Stimulated activated CD8-positive, alpha-beta memory T cell treated with anti-CD3 and anti-CD28 coated beads, Interleukin-15, amount 100 ng/mL, for 48 hours (primary cell): ENCODE measurements at regions not wholly inside any gene's neighbourhood (a gene's known extent, or its start where the extent isn't known, plus 50 kb on each side); places are given as distances from the start of the nearest gene placed in this dataset.
"Not testable (repeated sequence)": the region's sequence is repeated elsewhere in the genome, so short reads cannot be mapped to it uniquely, and the experiment has no call there.

Experiments used
- DNase-seq, 2 donors: peaks; one replicate each; pipeline ENCODE4 v3.0.0-alpha.2; 2020; ENCODE audit warnings: low read depth in 2 of 2

DNA sequence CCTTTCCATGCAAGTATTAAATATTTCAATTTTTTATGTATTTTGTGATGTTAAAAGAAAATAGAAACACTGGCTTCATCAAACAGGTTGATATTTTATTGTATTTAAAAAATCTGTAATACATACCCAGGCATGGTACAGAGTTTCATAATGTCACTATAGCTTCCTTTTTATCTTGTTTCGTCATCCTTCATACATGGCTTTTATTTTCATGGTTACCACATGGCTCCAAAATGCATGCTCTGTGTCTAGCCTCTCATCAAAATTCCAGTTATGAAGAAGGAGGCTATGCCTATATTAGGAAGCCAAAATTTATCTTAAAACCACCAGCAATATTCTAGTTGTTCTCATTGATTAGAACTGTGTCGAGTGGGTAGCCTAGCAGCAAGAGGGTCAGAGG is 464.8 kb downstream of the BTG1 start:
- DNase-seq = no peak

DNA sequence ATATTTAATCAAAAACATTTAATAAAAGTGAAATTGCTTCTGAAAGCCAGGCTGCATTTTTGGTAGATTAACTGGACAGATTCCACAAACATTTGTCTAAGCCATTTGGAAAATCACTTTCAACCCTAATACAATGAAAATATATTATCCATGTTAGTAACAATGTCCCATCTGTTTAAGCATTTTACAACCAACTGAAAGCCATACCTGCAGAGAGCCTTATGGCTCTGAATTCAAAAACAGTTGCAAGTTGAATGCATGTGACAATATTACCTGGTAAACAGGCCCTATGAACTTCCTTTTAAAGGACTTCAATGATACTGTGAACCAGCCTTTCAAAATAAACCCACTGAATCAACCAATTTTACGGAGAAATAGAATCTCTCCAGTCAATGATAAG is 468.1 kb downstream of the BTG1 start:
- DNase-seq = no peak

DNA sequence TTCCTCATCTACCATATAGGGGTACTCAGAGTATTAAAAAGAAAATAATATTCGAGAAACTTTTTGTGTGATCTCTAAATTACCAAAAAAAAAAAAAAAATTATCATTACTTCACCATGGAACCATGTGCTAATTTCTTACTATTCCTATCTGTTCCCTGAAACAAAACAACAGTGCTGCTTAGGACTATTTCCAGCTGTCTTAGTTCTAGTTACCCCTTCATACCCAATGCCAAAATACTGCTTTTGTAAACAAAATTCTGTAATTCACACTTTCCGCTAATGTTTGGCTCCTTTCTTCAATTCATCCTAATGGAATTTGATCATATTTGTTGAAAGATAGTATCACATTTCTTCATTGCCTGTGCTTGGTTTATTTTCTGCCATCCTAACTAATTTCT is 470.2 kb downstream of the BTG1 start:
- no peak for DNase-seq

DNA sequence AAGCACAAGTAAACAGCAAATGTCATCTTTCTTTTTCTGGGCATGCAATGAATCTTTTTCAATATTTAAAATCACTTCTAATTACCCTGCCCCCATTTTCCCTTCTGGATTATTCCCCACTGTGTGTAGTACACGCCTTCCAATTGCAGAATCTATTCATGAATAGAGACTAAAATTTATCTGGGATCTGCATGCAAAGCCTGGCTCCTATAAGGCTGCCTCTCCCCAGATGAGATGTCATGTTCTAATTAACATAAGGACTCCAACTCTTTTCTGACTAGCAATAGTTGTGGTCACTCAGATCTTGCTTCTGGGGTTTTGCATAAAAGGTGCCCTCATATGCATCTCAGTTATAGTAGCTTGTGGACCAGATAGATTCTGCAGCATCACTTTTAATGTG is 473.5 kb downstream of the BTG1 start:
- DNase-seq = no peak

DNA sequence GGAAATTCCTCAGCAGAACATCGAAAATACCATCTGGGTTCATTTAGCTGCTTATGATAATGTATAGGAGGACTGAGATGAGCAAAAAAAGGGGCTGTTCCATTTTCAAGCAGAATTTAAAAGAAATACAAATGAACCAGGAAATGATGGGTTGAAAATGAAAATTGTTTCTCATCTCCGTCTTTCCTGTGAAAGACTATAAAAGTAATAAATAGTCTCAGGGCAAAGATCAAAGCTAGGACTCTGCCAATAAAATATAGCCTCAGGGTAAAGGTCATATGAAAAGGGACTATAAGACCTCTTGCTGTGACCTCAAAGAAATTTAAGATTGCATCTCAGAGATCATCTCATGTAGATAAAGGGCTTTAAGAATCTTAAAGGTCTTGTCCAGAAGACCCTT is 478.0 kb downstream of the BTG1 start:
- DNase-seq = no peak

DNA sequence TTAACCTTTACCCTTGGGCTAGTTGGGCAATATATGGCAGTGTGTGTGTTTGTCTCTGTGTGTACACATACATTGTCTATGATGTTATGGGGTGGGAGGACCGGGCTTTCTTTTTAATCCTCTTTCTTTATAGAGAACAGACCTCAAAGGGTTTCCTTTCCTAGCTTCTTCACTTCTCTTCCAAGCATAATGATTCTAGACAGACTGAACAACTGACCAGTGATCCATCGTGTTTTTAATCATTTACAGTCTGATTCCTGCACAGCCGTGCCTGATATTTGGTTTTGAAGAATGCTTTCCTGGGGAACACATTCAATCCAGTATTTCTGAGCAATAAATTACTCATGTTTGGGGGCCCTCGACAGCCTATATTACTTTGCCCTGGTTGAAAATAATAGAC is 481.1 kb upstream of the DCN start:
- DNase-seq = no peak

DNA sequence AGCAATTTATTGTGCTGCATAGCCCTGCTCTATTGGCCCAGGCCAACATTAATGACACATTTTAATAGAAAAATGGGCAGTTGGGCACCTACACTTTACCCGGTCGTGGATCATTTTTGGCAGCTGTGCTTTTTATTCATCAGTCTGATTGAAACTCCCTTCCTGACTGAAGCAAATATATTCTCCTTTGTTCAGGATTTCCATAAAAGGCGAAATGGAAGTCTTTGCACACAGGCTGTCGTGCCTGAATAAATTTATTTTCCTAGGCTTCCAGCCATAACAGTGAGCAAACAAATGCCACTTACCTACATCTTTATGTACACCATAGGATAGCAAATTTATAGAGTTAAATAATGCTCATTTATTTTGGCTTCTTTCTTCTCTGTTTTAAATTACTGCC is 480.7 kb upstream of the DCN start:
- DNase-seq = no peak

DNA sequence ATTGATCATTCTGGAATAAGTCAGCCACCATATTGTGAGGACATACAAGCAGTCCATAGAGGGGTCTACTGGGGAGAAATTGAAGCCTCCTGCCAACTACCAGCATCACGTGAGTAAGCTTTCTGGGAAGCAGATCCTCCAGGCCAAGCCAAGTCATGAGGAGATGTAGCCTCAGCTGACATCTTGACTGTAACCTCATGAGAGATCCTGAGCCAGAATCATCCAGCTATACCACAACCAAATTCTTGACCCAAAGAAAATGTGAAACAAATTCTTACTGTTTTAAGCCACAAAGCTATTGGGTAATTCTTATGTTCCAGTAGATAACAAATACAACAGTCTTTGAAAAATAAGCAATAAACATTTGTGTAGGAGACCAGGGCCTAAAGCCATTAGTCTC is 479.4 kb upstream of the DCN start:
- DNase-seq = no peak

DNA sequence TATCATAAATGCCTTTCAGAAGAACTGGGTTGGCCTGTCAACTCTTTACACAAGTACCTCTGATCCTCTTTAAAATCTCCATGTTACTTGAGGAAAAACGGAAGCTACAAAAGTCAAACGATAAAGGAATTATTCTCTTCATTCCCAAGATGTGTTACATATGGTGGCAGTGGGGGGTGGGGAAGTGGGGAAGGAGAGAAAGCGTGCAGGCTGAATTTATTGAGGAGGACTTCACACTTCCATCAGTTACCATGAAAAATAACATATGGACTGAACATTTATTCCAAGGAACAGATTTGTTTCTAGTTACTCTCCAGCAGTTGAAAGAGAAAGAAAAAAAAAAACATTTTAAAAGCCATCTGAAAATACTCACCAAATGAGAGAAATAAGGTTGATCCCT is 474.4 kb upstream of the DCN start:
- DNase-seq = no peak

DNA sequence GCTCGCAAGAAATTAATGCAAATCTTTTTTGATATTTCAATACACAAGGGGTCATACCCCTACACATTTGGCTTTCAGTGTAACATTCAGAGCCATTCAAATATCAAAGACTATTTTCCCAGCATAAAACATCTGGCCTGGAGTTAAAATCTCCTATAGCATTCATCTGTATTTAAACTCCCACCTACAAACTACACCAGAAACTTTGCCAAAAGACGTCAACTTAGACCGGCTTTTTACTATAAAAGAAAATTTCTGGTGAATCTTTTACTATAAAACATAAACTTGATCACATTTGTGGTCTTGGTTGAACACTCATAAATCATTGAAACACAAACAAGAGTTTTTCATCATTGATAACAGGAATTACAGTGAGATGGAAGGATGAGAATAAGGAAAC is 473.3 kb upstream of the DCN start:
- DNase-seq = no peak

DNA sequence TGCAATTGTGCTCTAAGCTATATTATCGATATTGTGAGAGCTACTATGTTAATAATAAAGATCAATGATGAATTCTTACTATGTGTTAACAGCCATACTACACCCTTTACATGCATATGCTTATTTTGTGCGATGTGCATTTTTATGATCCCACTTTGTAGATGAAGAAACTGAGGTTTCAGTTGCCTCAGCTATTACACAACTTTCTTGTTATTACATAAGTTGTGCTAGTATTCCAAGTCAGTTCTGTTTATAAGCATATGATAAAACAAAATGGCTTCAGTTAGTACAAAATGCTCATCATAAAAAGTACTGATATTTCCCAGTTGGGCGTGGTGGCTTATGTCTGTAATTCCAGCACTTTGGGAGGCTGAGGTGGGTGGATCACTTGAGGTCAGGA is 471.5 kb upstream of the DCN start:
- DNase-seq = no peak

DNA sequence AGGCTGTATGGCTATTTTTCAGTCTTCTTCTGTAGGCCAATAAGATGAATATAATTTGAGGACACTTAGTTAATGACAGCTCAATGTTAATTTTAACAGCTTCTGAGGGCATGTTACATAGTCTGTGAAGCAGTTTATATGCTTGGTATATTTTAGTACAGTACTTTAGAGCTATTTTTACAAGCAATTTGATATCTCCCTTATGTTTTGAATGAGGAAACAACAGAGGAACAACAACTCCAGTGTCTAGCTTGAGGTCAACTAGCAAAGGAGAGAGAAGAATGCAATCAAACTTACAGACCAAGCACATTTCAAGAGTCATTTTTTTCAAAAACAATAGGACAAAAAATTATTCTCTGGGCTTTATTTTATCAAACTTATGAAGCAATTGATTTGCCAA is 469.1 kb upstream of the DCN start:
- no peak for DNase-seq

DNA sequence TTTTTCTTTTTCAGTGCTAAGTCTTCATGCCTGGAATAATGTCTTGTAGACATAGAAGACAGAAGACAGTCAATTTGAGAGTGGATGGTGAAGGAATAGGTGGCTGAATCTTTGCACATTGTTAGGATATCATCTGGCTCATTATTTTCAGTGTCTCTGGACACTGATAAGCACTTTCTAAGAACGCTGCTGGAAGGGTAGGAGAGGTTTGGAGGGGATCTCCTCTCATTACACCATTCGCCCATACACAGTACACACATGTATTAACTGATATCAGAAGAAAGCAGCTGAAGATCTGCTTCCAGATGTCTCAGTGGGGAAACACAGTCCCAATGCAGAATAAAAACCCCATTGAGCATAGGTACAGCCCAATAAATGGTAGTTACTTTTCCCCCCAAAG is 461.1 kb upstream of the DCN start:
- DNase-seq = no peak

DNA sequence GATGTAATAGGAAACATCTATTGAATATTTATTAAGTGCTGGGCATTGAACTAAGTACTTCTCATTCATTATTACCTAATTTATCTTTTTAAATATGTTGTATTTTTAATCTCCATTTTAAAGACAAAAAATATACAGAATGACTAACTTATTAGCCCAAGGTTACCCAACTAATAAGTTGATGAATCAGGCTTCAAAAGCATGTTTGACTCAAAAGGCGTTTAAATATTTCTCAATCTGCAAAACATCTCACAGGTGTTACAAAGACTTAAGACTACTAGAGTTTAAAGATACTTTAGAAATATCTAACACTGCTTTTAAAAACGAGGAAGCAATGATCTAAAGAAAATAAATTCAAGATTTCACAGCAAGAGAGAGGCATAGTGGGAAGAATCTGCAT is 457.4 kb upstream of the DCN start:
- DNase-seq = no peak

DNA sequence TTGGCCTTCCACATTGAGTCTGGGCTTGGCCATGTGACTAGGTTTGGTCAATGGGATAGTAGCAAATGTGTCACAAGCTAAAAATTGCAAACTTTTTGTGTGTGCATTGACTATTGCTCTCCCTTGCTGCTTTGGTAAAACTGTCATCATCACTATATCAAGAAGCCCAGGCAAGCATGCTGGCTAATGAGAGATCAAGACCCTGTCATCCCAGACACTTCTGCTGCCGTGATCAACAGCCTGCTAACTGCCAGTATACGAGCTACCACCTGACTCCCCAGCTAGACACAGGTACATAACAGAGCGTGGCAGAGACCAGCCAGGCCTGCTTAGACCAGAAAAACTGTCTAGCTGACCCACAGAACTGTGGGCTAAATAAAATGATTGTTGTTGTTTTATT is 456.7 kb upstream of the DCN start:
- DNase-seq = no peak

DNA sequence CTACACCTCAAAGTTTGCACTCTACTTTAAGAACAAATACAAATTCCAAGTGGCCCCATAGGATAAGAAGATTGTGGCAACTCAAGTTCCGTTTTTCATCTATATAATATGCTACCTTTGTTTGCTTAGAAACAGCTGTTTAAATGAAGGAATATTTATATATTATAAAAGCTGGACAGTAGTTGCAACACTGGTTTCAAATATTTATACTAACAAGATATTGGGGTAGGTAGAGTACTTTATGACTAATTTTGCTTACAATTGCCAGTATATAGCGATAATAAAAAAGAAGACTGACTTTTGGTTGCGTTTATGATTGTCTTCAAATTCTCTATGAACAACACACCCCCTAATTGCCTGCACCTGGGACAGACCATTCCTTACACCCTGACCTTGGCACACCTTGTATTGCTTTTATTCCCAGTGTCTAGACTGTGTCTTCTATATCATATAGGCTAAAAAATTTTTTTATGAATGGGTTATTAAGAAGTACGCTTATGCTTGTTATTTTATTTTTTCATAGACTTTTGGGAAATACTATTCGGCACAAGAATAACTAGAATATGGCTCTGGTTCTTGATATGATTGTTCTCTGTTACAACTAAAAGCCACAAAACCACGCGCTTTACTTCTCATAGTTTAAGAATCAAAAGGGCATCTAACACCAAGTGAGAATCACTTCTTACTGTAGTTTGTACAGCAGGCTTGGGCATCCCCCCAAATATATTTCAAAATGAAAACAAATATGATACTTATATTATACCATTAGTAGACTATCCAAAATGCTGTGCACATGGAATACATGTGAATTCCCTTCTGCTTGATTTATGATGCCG is 455.4 kb upstream of the DCN start:
- no peak for DNase-seq

DNA sequence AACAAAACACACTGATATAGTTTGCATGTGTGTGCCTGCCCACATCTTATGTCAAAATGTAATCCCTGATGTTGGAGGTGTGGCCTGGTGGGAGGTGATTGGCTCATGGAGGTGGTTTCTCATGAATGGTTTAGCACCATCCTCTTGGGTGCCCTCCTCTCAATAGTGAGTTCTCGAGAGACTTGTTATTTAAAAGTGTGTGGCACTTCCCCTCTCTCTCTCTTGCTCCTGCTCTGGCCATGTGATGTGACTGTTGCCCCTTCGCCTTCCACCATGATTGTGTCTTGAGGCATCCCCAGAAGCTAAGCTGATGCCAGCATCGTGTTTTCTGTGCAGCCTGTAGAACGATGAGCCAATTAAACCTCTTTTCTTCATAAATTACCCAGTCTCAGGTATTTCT is 454.1 kb upstream of the DCN start:
- DNase-seq = no peak

DNA sequence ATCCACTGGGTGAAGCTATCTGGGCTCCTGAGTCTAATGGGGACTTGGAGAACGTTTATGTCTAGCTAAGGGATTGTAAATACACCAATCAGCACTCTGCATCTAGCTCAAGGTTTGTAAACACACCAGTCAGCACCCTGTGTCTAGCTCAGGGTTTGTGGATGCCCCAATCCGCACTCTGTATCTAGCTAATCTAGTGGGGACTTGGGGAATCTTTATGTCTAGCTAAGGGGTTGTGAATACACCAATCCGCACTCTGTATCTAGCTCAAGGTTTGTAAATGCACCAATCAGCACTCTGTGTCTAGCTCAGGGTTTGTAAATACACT is 451.7 kb upstream of the DCN start:
- not testable (repeated sequence) for DNase-seq

DNA sequence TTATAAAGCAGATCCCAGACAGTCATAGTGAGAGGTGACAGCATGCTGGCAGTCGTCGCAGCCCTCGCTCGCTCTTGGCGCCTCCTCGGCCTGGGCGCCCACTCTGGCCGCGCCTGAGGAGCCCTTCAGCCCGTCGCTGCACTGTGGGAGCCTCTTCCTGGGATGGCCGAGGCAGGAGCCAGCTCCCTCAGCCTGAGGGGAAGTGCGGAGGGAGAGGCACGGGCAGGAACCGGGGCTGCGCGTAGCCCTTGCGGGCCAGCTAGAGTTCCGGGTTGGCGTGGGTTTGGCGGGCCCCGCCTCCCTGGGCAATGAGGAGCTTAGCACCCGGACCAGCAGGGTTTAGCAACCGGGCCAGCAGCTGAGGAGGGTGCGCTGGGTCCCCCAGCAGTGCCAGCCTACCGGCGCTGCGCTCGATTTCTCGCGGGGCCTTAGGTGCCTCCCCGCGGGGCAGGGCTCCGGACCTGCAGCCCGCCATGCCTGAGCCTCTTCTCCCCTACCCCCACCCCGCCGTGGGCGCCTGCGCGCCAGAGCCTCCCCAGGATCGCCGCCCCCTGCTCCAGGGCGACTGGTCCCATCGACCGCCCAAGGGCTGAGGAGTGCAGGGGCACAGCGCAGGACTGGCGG is 451.2 kb upstream of the DCN start:
- no peak for DNase-seq

DNA sequence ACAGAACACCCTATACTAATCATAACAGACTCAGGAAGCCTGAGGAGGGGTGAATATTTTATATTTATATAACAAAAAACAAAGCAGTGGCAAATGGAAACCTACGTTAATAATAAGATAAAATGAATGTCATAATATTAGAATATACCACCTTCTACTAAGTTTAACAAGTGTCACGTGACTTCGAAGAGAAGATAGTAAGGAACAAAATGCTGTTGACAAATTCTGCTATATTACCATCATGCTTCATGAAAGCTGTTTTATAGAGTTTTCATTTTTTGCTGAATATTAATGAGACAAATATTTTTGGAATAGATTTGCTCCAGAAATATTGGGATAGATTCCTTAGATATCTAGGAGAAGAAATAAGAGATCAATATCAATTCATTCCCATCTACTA is 450.6 kb upstream of the DCN start:
- DNase-seq = no peak

DNA sequence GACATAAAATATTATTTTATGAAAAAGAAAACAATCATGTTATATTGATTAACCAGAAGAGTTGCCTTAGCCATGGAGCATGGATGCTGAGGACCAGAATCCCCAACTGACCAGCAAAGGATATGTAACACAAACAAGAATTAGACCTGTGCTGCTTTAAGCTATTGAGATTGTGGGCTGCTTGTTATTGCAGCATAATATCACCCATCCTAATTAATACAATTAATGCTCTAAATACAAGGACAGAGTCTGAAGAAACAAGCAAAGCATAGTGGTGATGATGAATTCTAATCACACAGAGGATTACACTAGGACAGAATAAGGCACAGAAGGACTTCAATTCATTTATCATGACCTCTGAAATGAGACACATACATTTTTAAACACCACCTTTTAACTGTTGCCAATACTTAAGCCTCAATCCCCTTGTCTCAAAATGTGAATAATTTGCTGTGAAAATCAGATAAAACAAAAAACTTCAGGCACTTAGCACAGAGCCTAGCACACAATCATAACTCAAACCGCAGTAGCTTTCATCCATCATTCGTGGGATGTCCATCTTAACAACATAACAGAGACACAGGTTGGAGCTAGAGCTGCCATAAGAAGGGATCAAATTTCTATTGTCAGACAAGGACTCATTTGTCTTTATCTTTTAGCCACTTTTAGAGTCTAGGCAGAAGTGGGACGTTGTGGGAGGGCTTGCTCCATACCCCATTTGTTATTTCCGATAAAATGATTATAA is 449.6 kb upstream of the DCN start:
- DNase-seq = no peak

DNA sequence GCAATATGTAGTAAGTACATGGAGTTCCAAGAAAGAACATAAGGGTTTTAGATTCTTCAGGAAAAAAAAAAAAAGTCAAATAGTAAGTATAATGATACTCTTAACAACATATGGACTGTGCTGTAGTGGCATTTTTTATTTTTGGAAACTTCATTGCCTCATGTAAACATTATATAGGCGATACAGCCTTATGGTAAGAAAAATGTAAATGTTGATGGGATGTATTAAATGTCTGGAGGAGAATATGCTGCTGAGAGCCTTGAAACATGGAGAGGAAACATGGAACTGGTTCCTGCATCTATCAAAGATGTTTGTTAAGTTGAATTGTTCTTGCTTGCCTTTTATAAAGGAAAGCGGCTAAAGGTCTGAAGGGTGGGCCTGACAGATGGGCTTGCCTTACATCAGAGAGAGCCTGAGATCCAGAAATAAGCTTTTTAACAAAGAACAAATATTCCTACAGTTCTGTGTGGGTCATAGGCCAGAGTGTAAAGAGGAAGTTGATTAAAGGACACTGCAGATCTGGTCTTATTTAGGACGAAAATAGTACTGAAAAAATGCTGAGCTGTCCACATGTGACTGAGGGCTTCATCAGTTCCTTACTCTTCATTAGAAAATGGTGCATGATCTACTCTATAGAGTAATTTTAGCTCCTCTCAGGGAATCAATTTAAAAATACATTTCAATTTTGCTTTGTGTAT is 448.1 kb upstream of the DCN start:
- no peak for DNase-seq

DNA sequence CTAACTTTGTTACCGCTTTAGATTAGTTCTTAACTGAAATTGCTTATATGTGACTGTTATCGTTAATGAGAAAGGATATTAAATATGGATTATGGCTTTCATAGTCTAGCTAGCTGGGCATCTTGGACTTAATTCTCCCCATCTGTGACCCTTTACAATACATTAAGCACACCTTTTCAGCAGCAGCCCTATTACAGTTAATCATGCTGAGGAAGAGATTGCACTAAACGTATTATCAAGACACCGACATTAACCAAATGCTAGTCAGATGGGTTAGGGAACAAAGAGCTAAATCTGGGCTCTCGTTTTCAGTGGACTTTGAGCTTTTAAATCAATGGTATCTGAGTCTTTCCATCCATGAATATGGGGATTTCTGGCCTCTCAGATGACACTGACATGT is 447.5 kb upstream of the DCN start:
- no peak for DNase-seq
